Left lobe of liver (tissue), 2 donors: ENCODE measurements at regions not wholly inside any gene's neighbourhood (a gene's known extent, or its start where the extent isn't known, plus 50 kb on each side); places are given as distances from the start of the nearest gene placed in this dataset.

Experiments used
- ATAC-seq: fragments of 200-7000 bp; cut with Tn5 transposase; one replicate; pipeline ENCODE4 v1.9.1; 2020; ENCODE audit warnings: mild to moderate bottlenecking, moderate library complexity
- DNase-seq: peaks from one replicate; pipeline ENCODE4 v3.0.0-alpha.2; 2020; ENCODE audit warnings: low spot score
- donor health status: DM: no; HTN: no; CAD: no; lungs with moderate emphysema.
- donor health status: DM: no; HTN: yes; CAD: no.

DNA sequence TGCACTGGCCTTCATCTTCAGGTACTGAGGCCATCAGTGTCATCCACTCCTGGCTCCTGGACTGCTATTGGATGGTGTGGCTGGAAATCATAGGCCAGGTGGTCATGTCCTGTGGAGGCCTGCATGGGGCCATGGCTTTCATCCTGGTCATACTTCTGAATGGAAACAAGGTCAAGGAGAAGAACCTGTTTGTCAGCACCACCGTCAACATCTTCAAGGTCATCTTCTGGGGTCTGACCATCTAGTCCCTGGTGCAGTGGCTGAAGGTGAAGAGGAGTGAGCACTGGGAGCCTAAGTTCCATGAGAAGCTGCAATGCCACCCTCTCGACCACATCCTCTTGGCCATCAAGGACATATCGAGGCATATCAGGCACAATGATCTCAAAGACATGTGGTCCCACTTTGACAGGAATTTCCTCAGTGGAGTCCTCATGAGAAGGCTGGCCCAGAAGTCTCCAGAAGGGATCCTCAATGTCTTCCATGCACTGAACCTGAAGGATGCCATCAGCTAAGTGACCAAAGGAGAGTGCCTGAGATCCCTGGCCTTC is 120.0 kb upstream of the SERPIND1 start:
- ATAC-seq (no peak), DNase-seq (no peak)

DNA sequence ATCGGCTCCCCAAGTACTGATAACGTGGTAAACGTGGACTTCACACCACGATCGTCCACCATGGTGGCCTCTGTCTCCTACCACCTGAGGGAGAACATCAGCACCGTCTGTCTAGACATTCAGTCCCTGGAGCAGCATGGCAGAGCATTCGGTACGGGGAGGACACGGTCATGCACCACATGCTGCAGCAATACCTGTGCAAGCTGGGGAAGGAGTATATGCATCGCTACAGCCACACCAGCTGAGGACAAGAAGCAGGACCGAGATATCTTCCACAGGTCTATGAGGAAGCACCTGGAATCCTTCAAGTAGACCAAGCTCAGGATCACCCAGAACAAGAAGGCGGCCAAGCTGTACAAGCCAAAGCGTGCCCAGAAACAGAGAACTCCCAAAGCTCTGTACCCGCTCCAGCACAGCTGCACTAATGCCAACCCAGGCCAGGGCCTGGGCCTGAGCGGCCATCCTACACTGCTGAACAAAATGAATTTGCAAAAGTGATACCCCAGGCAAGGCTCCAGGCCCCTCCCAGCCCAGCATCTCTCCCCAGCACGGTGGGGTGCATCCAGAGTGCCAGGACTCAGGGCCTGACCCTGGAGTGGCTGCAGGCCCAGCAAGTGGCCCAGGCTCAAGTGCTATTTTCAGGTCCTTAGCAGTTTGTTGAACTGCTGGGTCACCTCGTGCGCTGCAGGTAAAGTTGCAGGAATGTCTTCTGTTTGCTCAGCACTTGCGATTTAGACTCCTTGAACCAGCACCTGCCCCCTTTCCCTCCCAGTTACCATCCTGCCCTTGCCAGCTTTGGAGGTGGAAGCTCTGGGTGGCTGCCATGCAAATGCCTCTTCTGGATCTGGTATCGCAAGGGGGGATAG is 119.3 kb upstream of the SERPIND1 start:
- no peak for ATAC-seq
- no peak for DNase-seq

DNA sequence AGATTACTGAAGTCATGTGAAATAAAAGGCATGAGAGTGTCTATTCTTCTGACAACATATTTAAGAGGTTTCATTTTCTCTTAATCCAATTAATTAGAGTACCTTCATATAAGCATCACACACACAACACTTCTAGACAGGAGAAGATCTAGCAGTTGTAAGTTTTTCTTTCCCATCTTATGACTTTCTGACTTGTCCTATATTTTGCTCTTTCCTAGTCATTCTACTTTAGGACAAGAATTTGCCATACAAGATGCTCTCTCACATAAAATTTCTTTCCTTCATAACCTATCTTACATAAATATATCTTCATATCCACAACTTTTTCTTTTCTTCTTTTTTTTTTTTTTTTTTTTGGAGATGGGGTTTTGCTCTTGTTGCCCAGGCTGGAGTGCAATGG is 118.3 kb upstream of the SERPIND1 start:
- ATAC-seq (no peak), DNase-seq (no peak)

DNA sequence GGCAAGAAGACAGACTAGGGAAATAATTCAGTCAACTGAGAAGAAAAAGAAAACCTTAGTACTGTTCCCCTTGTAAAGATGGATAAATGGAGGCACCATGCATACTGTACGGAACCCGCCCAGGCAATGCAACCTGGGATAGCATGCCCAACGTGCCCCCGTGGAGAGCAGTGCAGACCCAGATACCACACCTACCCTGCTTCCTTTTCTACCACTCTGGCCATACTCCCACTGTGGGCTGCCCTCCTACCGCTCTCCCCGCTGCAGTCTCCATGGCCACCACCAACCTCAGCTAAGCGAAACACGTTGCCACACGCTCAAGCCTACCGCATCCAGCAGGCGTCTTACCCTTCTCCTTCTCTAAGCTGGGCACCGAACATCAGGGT is 117.4 kb upstream of the SERPIND1 start:
- no peak for ATAC-seq
- no peak for DNase-seq

DNA sequence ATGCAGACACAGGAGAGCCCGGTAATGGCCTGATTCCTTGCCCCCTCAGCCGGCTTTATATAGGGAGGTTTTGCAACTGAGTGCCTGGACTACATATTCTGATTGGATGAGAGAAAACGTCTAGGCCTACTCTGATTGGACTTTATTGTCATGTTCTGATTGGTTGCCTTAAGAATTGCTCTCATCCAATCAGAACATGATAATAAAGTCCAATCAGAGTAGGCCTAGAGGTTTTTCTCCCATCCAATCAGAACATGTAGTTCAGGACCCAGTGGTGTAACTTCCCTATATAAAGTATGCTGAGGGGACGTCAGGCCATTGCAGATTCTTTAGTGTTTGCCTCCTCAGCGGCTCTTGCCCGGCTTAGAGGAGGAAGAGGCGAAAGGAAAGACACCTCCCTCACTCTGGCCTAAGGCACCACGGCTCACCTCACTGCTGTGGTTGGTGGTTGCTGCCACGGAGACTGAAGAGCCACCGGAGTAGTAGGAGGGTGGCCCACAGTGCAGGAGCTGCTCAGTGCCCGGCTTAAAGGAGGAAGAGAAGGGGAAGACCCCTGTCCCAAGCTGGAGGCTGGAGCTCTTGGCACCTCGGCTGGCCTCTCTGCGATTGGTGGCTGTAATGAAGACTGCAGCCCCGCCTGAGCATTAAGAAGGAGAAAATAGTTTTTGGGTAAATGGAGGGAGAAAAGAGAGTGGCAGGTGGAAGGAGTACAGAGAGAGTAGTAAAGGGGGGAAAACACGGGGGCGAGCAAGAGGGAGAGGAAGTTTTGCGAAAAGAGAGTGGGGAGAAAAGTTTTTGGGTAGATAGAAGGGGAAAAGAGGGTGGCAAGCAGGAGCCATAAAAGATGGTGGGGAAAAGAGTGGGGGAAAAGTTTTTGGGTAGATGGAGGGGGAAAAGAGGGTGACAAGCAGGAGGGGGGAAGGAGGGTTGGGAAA is 116.7 kb upstream of the SERPIND1 start:
- no peak for DNase-seq
- ATAC-seq = no peak
